ENCODE measurements at regions not wholly inside any gene's neighbourhood (a gene's known extent, or its start where the extent isn't known, plus 50 kb on each side); places are given as distances from the start of the nearest gene placed in this dataset.
"Not testable (repeated sequence)": the region's sequence is repeated elsewhere in the genome, so short reads cannot be mapped to it uniquely, and the experiment has no call there.

- Histone ChIP-seq H3K4me3 (replicated peaks in 1 of 3) (no peak overlapping the region), H3K36me3 (no peaks in the 10 kb centered on the region), H3K27me3 (no peaks in the 10 kb centered on the region), H3K4me1 (no peaks in the 10 kb centered on the region), H3K9me3 (no peaks in the 10 kb centered on the region), H3K27ac (no peak overlapping the region)
- intact Hi-C loops (cut with DNase I), result no loop called here
- TF ChIP-seq CTCF (IDR thresholded peaks at IDR 0.05) (no peak), POLR2A (IDR thresholded peaks at IDR 0.05) (no peak)
- DNase-seq, result no peak
Measured at GRCh38 chr2:184141866-184142265, 456.5 kb upstream of the ZNF804A start.

- intact Hi-C loops (cut with DNase I), result no loop called here
- H3K36me3 ChIP-seq, result no peaks in the 10 kb centered on the region
- no peaks in the 10 kb centered on the region for H3K9me3 ChIP-seq
- TF ChIP-seq POLR2A (IDR thresholded peaks at IDR 0.05) (no peak), CTCF (IDR thresholded peaks at IDR 0.05) (no peak)
- no peak overlapping the region for H3K27ac ChIP-seq
- H3K4me1 ChIP-seq, result no peaks in the 10 kb centered on the region
- 74 to 76% methylated on average over 2 of the region's 2 CpGs for WGBS, 2 donors
- no peak for DNase-seq
- no peaks in the 10 kb centered on the region for H3K27me3 ChIP-seq
- H3K4me3 ChIP-seq (replicated peaks in 1 of 3), result no peak overlapping the region
Measured at GRCh38 chr2:184154438-184154837, 443.9 kb upstream of the ZNF804A start.

GRCh38 chr2:184155791-184156190 is 442.5 kb upstream of the ZNF804A start:
- Histone ChIP-seq H3K36me3 (no peaks in the 10 kb centered on the region), H3K9me3 (no peaks in the 10 kb centered on the region), H3K4me1 (no peaks in the 10 kb centered on the region), H3K27me3 (no peaks in the 10 kb centered on the region), H3K27ac (no peak overlapping the region), H3K4me3 (replicated peaks in 1 of 3) (no peak overlapping the region)
- WGBS, 2 donors, result 89 to 92% methylated on average over 1 of the region's 1 CpG
- no peak for DNase-seq
- TF ChIP-seq POLR2A (IDR thresholded peaks at IDR 0.05) (no peak), CTCF (IDR thresholded peaks at IDR 0.05) (no peak)
- intact Hi-C loops (cut with DNase I), result no loop called here

- WGBS, 2 donors, result 32 to 56% methylated on average over 2 of the region's 2 CpGs
- no peak for DNase-seq
- intact Hi-C loops (cut with DNase I), result no loop called here
- Histone ChIP-seq H3K9me3 (no peaks in the 10 kb centered on the region), H3K36me3 (no peaks in the 10 kb centered on the region), H3K4me1 (no peaks in the 10 kb centered on the region), H3K4me3 (replicated peaks in 1 of 3) (no peak overlapping the region), H3K27me3 (no peaks in the 10 kb centered on the region), H3K27ac (no peak overlapping the region)
- no peak for TF ChIP-seq CTCF (IDR thresholded peaks at IDR 0.05)
- no peak for TF ChIP-seq POLR2A (IDR thresholded peaks at IDR 0.05)
Measured at GRCh38 chr2:184157141-184157540, 441.2 kb upstream of the ZNF804A start.

- no peaks in the 10 kb centered on the region for H3K9me3 ChIP-seq
- 91 to 92% methylated on average over 2 of the region's 2 CpGs for WGBS, 2 donors
- intact Hi-C loops (cut with DNase I), result no loop called here
Measured at GRCh38 chr2:184162426-184162825, 435.9 kb upstream of the ZNF804A start.

GRCh38 chr2:184168823-184169222 is 429.5 kb upstream of the ZNF804A start:
- H3K9me3 ChIP-seq; H3K4me3 ChIP-seq (replicated peaks in 1 of 3); intact Hi-C loops (cut with DNase I); H3K27ac ChIP-seq; H3K4me1 ChIP-seq; H3K27me3 ChIP-seq; DNase-seq; H3K36me3 ChIP-seq: not testable (repeated sequence)
- 85 to 87% methylated on average over 5 of the region's 5 CpGs for WGBS, 2 donors

More at GRCh38 chr2:184162426-184162825, 435.9 kb upstream of the ZNF804A start:
- TF ChIP-seq POLR2A (IDR thresholded peaks at IDR 0.05) (no peak), CTCF (IDR thresholded peaks at IDR 0.05) (no peak)
- no peak overlapping the region for H3K27ac ChIP-seq
- no peaks in the 10 kb centered on the region for H3K36me3 ChIP-seq
- no peaks in the 10 kb centered on the region for H3K4me1 ChIP-seq
- H3K4me3 ChIP-seq (replicated peaks in 1 of 3), result no peak overlapping the region
- no peak for DNase-seq
- H3K27me3 ChIP-seq, result no peaks in the 10 kb centered on the region

Data from thyroid gland (tissue), 4 donors.